ENCODE measurements at regions not wholly inside any gene's neighbourhood (a gene's known extent, or its start where the extent isn't known, plus 50 kb on each side); places are given as distances from the start of the nearest gene placed in this dataset.

DNA sequence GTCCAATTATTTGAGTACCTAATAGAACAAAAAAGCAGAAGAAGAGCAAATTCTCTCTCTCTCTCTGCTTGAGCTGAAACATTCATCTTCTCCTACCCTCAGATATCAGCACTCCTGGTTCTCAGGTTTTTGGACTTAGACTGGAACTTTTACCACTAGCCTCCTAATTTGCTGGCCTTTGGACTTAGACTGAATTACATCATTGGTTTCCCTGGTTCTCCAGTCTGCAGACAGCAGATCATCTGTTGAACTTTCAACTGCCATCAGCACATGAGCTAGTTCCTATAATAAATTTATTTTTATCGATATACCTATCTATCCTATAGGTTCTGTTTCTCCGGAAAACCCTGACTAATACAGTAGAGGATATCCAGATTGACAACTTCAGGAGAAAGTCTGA, 208.9 kb upstream of the GAS1 start:
- TF ChIP-seq POLR2A (IDR thresholded peaks at IDR 0.05), result no peak
- TF ChIP-seq, protein P1, sequence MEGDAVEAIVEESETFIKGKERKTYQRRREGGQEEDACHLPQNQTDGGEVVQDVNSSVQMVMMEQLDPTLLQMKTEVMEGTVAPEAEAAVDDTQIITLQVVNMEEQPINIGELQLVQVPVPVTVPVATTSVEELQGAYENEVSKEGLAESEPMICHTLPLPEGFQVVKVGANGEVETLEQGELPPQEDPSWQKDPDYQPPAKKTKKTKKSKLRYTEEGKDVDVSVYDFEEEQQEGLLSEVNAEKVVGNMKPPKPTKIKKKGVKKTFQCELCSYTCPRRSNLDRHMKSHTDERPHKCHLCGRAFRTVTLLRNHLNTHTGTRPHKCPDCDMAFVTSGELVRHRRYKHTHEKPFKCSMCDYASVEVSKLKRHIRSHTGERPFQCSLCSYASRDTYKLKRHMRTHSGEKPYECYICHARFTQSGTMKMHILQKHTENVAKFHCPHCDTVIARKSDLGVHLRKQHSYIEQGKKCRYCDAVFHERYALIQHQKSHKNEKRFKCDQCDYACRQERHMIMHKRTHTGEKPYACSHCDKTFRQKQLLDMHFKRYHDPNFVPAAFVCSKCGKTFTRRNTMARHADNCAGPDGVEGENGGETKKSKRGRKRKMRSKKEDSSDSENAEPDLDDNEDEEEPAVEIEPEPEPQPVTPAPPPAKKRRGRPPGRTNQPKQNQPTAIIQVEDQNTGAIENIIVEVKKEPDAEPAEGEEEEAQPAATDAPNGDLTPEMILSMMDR (IDR thresholded peaks at IDR 0.05), result no peak

All from stomach (tissue), 4 donors.